Sciatic nerve (tissue), 2 donors: ENCODE measurements at regions not wholly inside any gene's neighbourhood (a gene's known extent, or its start where the extent isn't known, plus 50 kb on each side); places are given as distances from the start of the nearest gene placed in this dataset.
"Not testable (repeated sequence)": the region's sequence is repeated elsewhere in the genome, so short reads cannot be mapped to it uniquely, and the experiment has no call there.

Experiments
- ATAC-seq: fragments of 200-7000 bp; cut with Tn5 transposase; one replicate; pipeline ENCODE4 v1.9.1; 2020; ENCODE audit warnings: mild to moderate bottlenecking, moderate library complexity
- DNase-seq: peaks from one replicate; pipeline ENCODE4 v3.0.0-alpha.2; 2020; ENCODE audit warnings: low spot score
- intact Hi-C: fragments of 100-400 bp; cut with DNase I; formaldehyde crosslinking; loops from one replicate; pipeline ENCODE4 v1.14.2; 2022
- donor health status: DM: no; HTN: no; CAD: no.
- donor health status: DM: no; HTN: no; CAD: no.

DNA sequence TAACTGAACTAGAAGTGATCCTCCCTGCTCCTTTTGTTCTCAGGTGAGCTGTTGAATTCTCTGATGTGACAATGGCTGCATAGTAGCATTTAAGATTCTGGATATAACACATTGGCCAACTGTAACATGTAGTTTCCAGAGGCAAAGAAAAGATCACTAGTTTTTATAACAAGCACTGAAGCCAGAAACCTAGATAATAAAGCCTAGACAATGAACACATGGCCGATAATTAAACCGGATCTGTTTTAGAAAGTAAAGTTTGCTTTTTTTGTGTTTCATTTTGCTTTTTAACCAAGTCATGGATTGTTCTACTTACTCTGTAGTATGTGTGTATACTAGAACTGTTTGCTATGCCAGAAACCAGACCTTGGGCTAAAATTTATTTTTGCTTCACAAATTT is 225.5 kb upstream of the KLHL1 start:
- DNase-seq (no peak), ATAC-seq (no peak)
- intact Hi-C loops: no loop called here

DNA sequence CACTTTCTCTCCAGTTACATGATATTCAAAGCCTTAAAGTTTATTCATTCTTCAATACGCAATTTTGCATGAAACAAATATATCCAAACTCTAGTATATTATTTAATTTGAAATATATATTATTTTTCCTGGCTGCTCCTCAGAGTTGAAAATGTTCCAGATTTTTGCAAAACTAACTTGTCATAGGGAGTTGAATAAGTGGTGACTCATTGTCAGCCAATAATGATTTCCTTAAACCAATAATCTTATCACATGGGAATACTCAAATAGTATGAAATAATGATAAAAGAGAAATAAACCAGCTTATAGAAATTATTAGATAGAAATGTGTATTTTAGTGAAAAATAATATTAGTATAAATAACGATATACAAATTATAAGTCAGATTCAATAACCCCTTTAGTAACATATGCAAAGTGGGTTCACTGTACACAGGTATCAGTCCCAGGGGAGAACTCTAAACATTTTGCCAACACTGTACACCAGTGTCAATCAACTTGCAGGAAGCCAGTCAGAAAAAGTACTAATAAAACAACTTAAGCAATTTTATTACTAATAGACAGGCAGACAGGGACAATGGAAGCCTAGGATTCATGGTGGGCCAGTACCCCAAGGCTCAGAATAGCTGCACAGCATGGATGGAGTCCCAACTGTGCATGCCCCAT is 222.6 kb upstream of the KLHL1 start:
- DNase-seq: no peak
- intact Hi-C loops: no loop called here
- no peak for ATAC-seq

DNA sequence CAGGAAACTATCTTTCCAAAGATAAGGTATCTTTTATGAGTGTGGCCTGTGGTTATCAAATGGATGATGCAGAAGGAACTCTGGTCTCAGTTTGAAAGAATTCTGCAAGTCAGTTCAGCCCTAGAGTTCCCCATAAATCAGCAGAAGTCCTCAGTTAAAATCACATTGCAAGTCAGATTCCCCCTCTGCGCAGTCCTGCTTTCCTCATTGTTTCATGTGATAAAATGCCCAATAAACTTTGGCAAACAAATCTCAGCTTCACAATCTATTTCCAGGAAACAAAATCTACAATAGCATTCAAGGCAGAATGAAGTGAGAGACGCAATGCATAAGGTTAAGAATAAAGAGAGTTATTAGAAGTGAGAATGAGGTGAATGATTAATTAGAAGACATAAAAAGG is 216.3 kb upstream of the KLHL1 start:
- DNase-seq (no peak), ATAC-seq (no peak)
- intact Hi-C loops: no loop called here

DNA sequence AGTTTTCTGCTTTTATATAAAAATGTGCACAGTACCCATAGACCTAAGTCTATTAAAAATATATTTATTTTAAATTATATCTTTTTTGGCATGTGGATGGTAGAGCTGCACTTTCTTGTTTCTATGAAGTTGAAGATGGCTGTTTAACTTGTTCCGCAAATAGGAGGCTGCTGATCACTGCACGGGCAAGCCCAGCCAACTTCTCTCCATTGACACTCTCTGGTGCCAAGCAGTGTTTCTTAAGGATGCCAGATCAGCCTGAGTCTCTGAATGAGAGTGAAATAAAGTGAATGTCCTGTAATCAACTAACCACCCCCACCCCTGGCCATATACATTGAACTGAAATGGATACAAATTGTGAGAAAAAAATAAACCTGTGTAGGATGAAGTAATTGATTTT is 202.9 kb upstream of the KLHL1 start:
- intact Hi-C loops: no loop called here
- DNase-seq (no peak), ATAC-seq (no peak)

DNA sequence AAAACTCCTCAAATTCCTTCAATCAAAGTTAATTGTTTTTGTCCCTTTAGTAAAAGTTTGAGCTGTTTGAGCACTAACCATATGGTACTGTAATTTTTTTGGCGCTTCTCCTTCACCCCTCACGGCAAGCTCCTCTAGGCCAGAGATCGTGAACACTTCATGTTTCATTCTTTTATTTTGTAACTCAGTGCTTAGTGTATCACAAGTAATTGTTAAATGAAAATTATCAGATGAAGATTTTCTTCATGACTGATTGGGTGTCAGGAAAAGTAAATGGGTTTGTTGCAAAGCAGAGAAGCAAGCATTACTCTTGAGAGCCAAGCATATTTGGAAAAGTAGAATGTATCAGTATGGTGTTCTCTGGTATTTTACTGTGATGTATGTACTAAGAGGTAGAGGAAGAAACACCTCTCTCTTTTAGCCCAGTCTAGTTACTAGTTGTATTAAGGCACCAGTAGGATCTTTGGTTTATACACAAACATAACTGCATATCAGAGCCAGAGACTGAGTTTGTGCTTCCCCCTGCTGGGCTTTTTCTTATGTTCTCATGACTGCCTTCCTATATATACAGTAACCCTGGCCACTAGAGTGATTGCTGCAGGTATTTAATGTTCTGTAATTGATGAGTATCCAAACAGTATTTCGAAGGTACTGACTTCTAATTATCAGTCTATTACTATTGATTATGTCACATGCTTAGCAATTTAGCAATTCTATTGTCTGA is 202.3 kb upstream of the KLHL1 start:
- intact Hi-C loops: no loop called here
- ATAC-seq (no peak), DNase-seq (no peak)

DNA sequence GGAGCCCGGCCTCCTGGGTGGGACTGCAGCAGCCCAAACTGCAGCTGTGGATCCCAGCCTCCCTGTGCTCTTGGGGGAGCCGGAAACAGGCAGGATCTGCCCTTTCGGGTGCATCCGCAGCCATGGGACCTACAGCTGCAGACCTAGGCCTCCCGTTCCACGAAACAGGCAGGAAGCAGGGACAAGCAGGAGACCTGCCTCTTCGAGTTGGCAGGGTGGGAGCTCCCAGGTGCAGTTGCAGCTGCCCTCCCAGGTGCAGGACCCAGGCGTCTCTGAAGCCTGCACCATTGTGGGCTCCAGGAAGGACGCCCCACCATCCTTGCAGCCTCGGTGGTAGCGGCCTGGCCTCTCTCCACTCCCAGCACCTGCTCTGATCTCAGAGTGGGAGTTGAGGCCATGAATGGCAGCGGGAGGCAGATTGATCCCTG is 189.0 kb upstream of the KLHL1 start:
- intact Hi-C loops: no loop called here
- ATAC-seq: no peak
- DNase-seq: no peak

DNA sequence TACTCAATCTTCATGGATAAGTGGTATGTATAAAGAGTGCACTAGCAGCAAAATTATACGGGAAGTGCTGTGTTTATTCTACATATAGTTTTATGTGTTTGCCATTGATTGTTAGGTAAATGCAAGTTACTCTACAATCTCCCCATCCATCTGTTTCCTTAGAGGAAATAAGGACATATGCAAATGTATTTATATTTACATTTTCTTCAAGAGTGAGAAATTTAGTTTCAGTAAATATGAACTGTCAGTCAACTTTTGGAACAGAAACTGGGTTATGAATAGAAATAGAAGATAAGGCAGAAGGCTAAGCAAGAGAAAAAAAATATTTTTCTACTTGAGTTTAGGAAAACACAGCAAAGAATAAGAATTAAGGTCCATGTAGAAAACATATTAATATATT is 176.1 kb upstream of the KLHL1 start:
- no peak for DNase-seq
- no peak for ATAC-seq
- intact Hi-C loops: no loop called here

DNA sequence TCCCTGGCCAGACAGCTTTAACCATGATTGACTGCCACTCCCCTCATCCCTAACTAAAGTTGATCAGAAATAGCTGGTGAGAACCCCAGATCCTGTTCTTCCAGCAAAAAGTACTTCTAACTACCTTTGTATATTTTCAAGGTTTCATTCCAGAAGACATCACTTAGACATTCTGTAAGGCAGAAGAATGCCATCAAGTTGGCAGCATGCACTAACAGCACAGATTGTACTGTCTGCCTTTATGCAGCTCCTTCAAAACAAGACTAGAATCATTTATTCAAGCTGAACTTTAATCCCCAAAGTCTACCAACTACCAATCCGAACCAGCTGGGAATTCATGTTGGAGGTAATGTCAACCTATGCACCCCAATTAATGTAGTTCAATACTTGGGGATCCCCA is 167.6 kb upstream of the KLHL1 start:
- DNase-seq (no peak), ATAC-seq (no peak)

DNA sequence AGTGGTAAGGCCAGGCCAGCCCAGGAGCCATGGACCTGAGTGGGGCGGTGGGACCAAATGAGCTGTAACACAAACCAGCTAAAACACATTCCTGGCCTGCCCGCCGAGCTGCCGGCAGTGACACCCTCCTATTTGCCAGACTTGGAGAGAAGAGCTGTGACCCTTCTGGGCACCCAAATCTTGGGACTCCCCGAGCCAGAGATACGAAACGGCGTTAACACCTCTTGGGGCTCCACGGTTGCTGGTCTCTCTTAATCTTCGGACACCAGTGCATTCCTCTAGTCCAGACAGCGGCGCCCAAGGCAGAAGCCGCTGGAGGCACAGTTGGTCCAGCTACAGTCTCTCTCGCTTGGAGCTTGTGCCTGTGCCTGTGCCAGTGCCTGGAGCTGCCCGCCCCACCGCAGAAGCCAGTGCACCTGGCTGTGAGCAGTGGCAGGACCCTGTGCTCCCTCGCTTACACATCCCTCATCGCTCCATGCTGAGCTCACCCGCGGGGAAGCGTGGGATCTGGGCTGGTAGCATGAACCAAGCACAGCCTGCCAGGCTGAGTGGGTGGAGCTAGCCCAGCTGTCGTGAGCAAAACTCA is 147.2 kb upstream of the KLHL1 start:
- intact Hi-C loops: no loop called here
- DNase-seq: no peak
- peak; percentile 28 for ATAC-seq

More for the DNA sequence above, 167.6 kb upstream of the KLHL1 start:
- intact Hi-C loops: no loop called here

DNA sequence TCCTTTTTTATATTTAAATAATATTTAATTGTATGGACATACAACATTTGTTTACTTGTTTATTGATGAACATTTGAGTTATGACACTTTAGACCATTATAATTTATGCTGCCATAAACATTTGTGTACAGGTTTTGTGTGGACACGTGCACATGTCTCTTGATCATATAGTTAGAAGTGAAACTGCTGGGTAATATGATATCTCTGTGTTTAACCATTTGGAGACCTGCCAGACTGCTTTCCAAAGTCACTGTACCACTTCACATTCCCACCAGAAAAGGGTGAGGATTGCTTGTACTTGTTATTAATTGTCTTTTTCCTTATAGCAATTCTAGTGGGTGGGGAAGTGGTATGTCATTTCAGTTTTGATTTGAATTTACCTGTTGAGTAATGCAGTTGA is 145.6 kb upstream of the KLHL1 start:
- intact Hi-C loops: no loop called here
- DNase-seq (no peak), ATAC-seq (no peak)

DNA sequence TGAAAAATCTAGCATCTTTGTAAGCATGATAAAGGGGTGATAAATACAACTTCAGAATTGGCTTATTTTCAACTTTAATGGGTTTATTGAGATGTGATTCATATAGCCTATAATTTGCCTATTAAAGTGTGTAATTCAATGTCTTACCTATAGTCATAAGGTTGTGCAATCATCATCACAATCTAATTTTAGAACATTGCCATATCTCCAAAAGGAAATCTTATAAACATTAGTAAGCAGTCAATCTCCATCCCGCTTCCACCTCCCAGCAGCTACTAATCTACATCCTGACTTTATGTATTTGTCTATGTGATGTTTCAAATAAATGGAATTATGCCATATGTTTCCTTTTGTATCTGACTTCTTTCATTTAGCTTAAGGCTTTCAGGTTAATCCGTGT is 145.2 kb upstream of the KLHL1 start:
- intact Hi-C loops: no loop called here
- ATAC-seq: no peak
- no peak for DNase-seq

DNA sequence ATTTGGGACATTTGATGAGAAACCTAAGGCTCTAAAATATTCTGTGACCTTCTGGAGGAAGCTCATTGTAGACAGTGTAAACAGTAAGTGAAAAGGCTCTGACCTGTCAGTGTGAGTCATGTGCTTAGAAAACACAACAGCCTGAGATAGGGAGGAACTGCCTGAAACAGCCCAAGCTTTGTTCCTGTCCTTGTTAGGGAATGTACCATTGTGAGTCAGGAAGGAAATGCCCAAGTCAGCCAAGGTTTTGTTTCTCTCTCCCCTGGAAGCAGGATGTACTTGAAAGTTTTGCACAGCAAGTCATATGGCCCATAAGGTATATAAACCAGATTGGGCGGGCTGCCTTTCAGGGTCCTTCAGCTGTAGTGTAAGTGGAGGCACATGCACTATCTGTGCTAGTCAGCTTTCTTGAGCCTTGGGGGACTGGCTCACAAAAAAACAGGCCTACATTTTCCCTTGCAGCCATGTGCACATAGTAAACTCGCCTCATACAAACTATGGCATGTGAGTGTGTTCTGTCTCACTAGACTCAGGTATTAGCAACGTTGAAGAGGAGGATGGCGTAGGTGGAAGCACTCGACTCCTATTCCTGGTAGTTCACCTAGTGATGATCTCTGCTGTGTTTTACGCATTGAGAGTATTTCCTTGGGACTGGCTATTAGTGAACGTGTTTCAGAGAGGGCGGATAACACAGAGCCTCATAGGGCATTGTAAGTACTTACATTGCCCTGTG is 141.2 kb upstream of the KLHL1 start:
- no peak for ATAC-seq
- DNase-seq: no peak
- intact Hi-C loops: no loop called here

DNA sequence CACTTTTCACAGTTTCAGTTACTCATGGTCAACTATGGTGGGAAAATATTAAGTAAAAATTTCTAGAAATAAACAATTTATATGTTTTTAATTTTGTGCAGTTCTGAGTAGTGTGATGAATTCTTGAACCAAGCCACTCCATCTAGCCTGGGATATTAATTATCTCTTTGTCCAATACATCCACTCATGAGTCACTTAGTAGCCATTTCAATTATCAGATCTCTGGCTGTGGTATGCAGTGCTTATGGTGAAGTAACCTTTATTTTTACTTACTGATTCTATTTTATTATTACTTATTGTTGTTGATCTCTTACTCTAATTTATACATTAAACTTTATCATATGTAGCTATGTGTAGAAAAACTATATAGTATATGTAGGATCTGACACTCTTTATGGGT is 128.9 kb upstream of the KLHL1 start:
- intact Hi-C loops: no loop called here
- DNase-seq: no peak

DNA sequence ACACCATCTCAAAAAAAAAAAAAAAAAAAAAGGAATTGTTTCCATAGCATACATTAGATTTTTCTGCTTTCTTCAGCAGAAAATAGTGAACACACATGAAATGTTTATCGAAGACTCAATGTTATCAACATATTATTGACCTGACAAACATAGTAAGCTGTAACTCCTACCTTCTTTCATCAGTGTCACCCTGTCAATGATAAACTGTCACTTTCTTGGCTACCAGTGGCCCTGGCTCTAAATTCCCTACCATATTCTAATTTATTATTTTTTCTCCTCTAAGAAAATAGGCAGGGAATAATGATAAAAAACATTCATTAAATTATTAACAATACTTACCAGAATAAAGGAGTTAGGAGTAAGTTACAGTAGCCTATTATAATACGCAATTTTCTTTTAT is 127.3 kb upstream of the KLHL1 start:
- DNase-seq (no peak), ATAC-seq (no peak)
- intact Hi-C loops: no loop called here

More for the DNA sequence above, 128.9 kb upstream of the KLHL1 start:
- ATAC-seq: no peak

DNA sequence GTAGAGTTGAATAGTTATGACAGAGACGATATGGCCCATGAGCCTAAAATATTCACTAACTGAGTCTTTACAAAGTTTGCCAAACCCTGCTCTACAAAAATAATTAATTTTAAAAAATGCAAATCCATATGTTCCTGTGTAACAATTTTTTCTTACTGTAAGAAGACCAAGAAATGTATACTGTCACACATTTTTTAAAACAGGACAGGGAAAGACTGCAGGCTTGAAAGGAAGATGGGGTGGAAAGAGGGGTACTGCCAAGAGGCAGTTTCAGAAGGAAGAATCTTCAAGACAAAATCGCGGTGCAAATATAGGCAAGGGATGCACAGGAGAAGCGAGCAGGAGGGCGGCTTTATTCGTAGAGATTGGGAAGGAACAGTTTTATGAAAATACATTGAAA is 115.7 kb upstream of the KLHL1 start:
- intact Hi-C loops: no loop called here
- DNase-seq (no peak), ATAC-seq (no peak)

DNA sequence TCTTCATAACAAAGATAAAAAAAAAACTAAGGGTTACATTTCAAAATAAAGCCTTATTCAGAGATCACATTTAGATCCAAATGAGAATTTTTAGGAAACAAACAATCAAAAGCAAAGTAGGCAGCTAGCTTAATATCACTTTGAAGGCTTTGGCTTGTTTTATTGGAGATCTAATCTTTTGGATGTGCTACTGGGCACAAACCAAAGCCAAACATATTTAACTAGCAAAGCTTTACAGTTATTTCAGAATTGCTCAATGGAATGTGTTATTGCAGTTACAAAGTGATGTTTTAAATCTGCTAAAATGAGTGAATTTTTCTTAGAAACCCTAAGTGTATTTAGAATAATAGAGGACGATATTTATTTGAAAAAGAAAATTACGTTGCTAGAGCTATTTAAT is 114.7 kb upstream of the KLHL1 start:
- DNase-seq (no peak), ATAC-seq (no peak)
- intact Hi-C loops: no loop called here

DNA sequence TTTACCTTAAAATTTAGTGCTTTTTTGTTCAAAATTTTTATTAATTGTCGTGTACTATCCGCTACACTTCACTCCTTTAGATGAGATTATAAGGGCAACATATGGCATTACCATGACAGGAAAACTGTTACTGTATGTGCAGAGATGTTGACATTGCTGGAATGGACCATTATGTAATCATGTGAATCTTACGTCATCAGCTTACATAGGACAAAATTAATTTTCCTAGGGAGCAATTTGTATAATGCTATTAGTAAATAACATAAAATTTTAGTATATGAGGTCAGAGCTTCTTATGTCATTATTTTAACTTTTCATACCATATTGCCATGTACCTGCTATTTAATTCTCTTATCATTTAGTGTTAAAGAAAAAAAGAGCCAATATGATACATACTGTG is 110.4 kb upstream of the KLHL1 start:
- intact Hi-C loops: no loop called here
- ATAC-seq: no peak
- DNase-seq: no peak

DNA sequence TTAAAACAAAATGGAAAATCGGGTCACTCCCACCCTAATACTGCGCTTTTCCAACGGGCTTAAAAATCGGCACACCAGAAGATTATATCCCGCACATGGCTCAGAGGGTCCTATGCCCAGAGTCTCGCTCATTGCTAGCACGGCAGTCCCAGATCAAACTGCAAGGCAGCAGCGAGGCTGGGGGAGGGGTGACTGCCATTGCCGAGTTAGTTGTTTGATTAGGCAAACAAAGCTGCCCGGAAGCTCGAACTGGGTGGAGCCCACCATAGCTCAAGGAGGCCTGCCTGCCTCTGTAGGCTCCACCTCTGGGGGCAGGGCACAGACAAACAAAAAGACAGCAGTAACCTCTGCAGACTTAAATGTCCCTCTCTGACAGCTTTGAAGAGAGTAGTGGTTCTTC is 100.7 kb upstream of the KLHL1 start:
- ATAC-seq, intact Hi-C loops, DNase-seq: not testable (repeated sequence)

DNA sequence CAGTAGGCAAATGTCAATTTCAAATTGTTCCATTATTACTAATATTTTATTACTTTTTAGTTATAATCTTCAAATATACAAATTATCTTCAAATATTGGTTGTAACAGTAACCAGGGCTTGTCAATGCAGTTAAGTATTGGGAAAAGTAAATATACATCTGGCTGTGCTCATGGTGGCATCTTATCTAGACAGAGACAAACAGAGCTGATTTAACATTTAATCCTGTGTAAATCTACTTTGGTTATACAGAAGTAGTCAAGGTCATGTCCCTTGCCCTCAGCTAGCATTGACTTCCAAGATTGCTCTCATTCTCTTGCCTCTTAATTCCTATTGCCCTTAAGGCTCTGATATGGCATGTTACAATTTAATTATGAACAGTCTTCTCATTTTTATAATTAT is 98.4 kb upstream of the KLHL1 start:
- DNase-seq (no peak), ATAC-seq (no peak)
- intact Hi-C loops: no loop called here

DNA sequence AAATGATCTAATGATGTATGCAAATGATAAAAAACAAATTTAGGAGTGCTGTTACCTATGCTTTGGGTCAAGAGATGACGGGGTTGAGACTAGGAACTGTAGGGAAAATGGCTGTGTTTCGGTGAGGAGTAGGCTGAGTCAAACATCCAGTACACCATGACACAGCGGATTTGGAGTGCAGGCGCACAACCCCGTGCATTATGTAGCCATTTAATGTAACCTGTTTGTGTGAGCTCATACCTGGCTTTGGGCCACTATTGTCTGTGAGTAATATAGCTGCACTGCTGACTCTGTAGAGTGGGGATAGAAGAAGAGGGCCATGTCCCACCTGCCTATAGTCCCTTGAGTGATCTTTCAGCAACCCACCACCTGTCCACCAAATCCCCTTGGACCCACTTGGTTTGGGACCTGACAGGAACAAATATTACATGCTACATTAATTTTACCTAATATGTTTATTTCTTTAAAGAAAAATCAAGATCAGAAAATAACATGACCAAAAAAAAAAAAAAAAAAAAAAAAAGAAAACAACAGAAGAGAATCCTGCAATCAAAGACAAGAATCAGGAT is 95.5 kb upstream of the KLHL1 start:
- no peak for ATAC-seq
- DNase-seq: no peak
- intact Hi-C loops: no loop called here
